Left ventricle myocardium inferior (tissue), 1 donor: ENCODE measurements at regions not wholly inside any gene's neighbourhood (a gene's known extent, or its start where the extent isn't known, plus 50 kb on each side); places are given as distances from the start of the nearest gene placed in this dataset.

ENCODE experiments used
- DNase-seq: peaks from one replicate; pipeline ENCODE4 v3.0.0-alpha.2; 2020
- H3K27ac ChIP-seq: fragments of 200-600 bp; replicated peaks from 2 replicates; pipeline ENCODE4 v1.8.0; 2021
- H3K27me3 ChIP-seq: fragments of 200-600 bp; 2 replicates; pipeline ENCODE4 v1.8.0; 2021; ENCODE audit warnings: low read depth
- H3K36me3 ChIP-seq: fragments of 200-600 bp; 2 replicates; pipeline ENCODE4 v1.8.0; 2021
- H3K4me1 ChIP-seq: fragments of 200-600 bp; 2 replicates; pipeline ENCODE4 v1.8.0; 2021
- H3K4me3 ChIP-seq: fragments of 200-600 bp; 2 replicates; pipeline ENCODE4 v1.8.0; 2021; ENCODE audit warnings: mild to moderate bottlenecking, moderate library complexity
- H3K9me3 ChIP-seq: fragments of 200-600 bp; replicated peaks from 2 replicates; pipeline ENCODE4 v1.8.0; 2021
- intact Hi-C: fragments of 100-400 bp; cut with micrococcal nuclease; formaldehyde crosslinking; loops from one replicate; pipeline ENCODE4 v1.11.0; 2022
- TF ChIP-seq, protein P1 (sequence below): fragments of 200-600 bp; IDR thresholded peaks from 2 replicates; pipeline ENCODE4 v1.8.0; 2021; ENCODE audit warnings: antibody characterized with exemption, mild to moderate bottlenecking, borderline replicate concordance
- donor health status: DM: no; HTN: yes; CAD: no; lungs with severe emphysema.

DNA sequence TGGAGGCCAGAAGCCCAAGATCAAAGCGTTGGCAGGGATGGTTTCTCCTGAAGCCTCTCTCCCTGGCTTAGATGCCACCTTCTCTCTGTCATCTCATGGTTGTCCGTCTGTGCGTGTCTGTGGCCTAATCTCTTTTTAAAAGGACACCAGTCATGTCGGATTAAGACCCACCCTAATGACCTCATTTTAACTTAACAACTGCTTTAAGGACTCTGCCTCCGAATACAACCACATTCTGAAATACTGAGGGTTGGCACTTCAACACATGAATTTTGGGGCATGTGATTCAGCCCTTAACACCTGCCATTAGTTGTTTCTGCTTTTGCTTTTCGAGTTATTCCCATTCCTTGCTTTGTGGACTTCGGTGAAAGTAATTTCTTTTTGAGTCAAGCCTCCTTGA is 97.8 kb upstream of the SMIM21 start:
- Histone ChIP-seq H3K4me3 (no peak overlapping the region), H3K9me3 (no peaks in the 10 kb centered on the region), H3K4me1 (no peaks in the 10 kb centered on the region), H3K36me3 (no peaks in the 10 kb centered on the region), H3K27me3 (peaks cover 28% of the 10 kb centered on the region), H3K27ac (no peak overlapping the region)
- intact Hi-C loops = no loop called here
- TF ChIP-seq, protein P1, sequence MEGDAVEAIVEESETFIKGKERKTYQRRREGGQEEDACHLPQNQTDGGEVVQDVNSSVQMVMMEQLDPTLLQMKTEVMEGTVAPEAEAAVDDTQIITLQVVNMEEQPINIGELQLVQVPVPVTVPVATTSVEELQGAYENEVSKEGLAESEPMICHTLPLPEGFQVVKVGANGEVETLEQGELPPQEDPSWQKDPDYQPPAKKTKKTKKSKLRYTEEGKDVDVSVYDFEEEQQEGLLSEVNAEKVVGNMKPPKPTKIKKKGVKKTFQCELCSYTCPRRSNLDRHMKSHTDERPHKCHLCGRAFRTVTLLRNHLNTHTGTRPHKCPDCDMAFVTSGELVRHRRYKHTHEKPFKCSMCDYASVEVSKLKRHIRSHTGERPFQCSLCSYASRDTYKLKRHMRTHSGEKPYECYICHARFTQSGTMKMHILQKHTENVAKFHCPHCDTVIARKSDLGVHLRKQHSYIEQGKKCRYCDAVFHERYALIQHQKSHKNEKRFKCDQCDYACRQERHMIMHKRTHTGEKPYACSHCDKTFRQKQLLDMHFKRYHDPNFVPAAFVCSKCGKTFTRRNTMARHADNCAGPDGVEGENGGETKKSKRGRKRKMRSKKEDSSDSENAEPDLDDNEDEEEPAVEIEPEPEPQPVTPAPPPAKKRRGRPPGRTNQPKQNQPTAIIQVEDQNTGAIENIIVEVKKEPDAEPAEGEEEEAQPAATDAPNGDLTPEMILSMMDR = no peak
- DNase-seq = no peak

GRCh38 chr18:75524841-75525240 is 97.3 kb upstream of the SMIM21 start:
- no peak for DNase-seq
- peaks cover 23% of the 10 kb centered on the region for H3K27me3 ChIP-seq
- H3K9me3 ChIP-seq = no peaks in the 10 kb centered on the region
- H3K36me3 ChIP-seq = no peaks in the 10 kb centered on the region
- no peak overlapping the region for H3K4me3 ChIP-seq
- H3K4me1 ChIP-seq = no peaks in the 10 kb centered on the region
- TF ChIP-seq, protein P1 = no peak
- intact Hi-C loops = no loop called here
- H3K27ac ChIP-seq = no peak overlapping the region

GRCh38 chr18:75524181-75524580 is 96.7 kb upstream of the SMIM21 start:
- Histone ChIP-seq H3K4me1 (no peaks in the 10 kb centered on the region), H3K9me3 (no peaks in the 10 kb centered on the region), H3K36me3 (no peaks in the 10 kb centered on the region), H3K27me3 (peaks cover 17% of the 10 kb centered on the region), H3K27ac (no peak overlapping the region), H3K4me3 (no peak overlapping the region)
- TF ChIP-seq, protein P1 = no peak
- DNase-seq = no peak
- intact Hi-C loops = no loop called here

GRCh38 chr18:75521816-75522215 is 94.3 kb upstream of the SMIM21 start:
- H3K27ac ChIP-seq = no peak overlapping the region
- H3K9me3 ChIP-seq = no peaks in the 10 kb centered on the region
- intact Hi-C loops = no loop called here
- DNase-seq = no peak
- H3K27me3 ChIP-seq = peaks cover 17% of the 10 kb centered on the region
- TF ChIP-seq, protein P1 = no peak
- no peaks in the 10 kb centered on the region for H3K4me1 ChIP-seq
- H3K36me3 ChIP-seq = no peaks in the 10 kb centered on the region
- no peak overlapping the region for H3K4me3 ChIP-seq

DNA sequence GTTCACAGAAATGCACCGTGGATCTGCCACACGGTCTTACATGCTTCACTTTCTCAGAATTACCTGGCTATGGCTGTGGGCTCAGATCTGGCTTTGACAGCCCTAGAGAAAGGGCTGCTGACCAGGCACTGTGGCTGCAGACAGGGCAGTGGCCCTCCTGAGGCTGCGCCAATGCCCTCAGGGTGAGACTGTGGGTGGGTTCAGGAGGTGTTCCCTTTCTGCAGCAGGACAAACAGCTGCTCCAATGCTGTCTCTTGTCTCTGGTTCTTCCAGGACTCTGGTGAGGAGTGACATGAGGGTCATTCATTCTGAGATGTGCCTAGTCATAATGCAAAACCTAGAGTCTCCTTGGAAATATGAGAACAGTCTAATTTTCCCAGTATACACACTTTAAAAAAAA is 90.5 kb upstream of the SMIM21 start:
- H3K9me3 ChIP-seq = peaks cover 14% of the 10 kb centered on the region

More for the DNA sequence above, 90.5 kb upstream of the SMIM21 start:
- intact Hi-C loops = no loop called here
- DNase-seq = no peak
- H3K4me1 ChIP-seq = no peaks in the 10 kb centered on the region
- no peak overlapping the region for H3K4me3 ChIP-seq
- H3K36me3 ChIP-seq = no peaks in the 10 kb centered on the region
- TF ChIP-seq, protein P1 = no peak
- H3K27me3 ChIP-seq = peaks cover 21% of the 10 kb centered on the region
- no peak overlapping the region for H3K27ac ChIP-seq
